RWPE2 (cell line): ENCODE measurements at regions not wholly inside any gene's neighbourhood (a gene's known extent, or its start where the extent isn't known, plus 50 kb on each side); places are given as distances from the start of the nearest gene placed in this dataset.
A peak's percentile ranks its signal among the peaks of the same experiment; 100 is the strongest.

ENCODE experiments used
- ATAC-seq: fragments of 200-7000 bp; cut with Tn5 transposase; 3 replicates; pipeline ENCODE4 v1.9.1; 2021; ENCODE audit warnings: low read depth
- DNase-seq: peaks from one replicate; pipeline ENCODE4 v3.0.0-alpha.2; 2020; ENCODE audit warnings: low spot score
- H3K27ac ChIP-seq: fragments of 450-650 bp; 2 replicates; pipeline ENCODE4 v1.5.1; 2017; ENCODE audit warnings: mild to moderate bottlenecking; ENCODE audit not compliant: poor library complexity, severe bottlenecking
- H3K27me3 ChIP-seq: fragments of 250-450 bp; sonication (Bioruptor Pico); 2 replicates; pipeline ENCODE4 v1.5.1; 2021; ENCODE audit warnings: mild to moderate bottlenecking, moderate library complexity; ENCODE audit not compliant: insufficient read depth, poor library complexity, severe bottlenecking
- H3K36me3 ChIP-seq: fragments of 250-450 bp; sonication (Bioruptor Pico); 2 replicates; pipeline ENCODE4 v1.5.1; 2020; ENCODE audit warnings: low read depth, mild to moderate bottlenecking, moderate library complexity
- H3K4me1 ChIP-seq: fragments of 250-450 bp; sonication (Bioruptor Pico); 2 replicates; pipeline ENCODE4 v1.5.1; 2021; ENCODE audit warnings: mild to moderate bottlenecking, moderate library complexity; ENCODE audit not compliant: insufficient read depth, poor library complexity, severe bottlenecking
- H3K4me3 ChIP-seq: fragments of 250-450 bp; sonication (Bioruptor Pico); 2 replicates; pipeline ENCODE4 v1.5.1; 2021; ENCODE audit warnings: mild to moderate bottlenecking, moderate library complexity; ENCODE audit not compliant: severe bottlenecking
- H3K9me3 ChIP-seq: fragments of 250-450 bp; sonication (Bioruptor Pico); 2 replicates; pipeline ENCODE4 v1.5.1; 2021; ENCODE audit warnings: mild to moderate bottlenecking, moderate library complexity; ENCODE audit not compliant: severe bottlenecking
- CTCF ChIP-seq: fragments of 450-650 bp; IDR thresholded peaks from one replicate; pipeline ENCODE4 v1.5.1; 2017; ENCODE audit warnings: mild to moderate bottlenecking, moderate library complexity; ENCODE audit not compliant: poor library complexity, severe bottlenecking

- H3K4me3 ChIP-seq: no peak overlapping the region
- DNase-seq: peak; percentile 99
- H3K27ac ChIP-seq: peak overlapping the region; percentile 48
- no peaks in the 10 kb centered on the region for H3K9me3 ChIP-seq
- H3K4me1 ChIP-seq: peaks cover 20% of the 10 kb centered on the region
- H3K36me3 ChIP-seq: no peaks in the 10 kb centered on the region
- H3K27me3 ChIP-seq: no peaks in the 10 kb centered on the region
- peak; percentile 97 for ATAC-seq
- no peak for TF ChIP-seq CTCF
Observed at GRCh38 chr5:135651156-135651555, 72.4 kb upstream of the CXCL14 start.

- no peak for DNase-seq
- H3K27ac ChIP-seq: peak overlapping the region; percentile 48
- TF ChIP-seq CTCF: no peak
Observed at GRCh38 chr5:135650081-135650480, 71.3 kb upstream of the CXCL14 start.

GRCh38 chr5:135649435-135649834 is 70.6 kb upstream of the CXCL14 start:
- Histone ChIP-seq H3K27me3 (no peaks in the 10 kb centered on the region), H3K4me1 (peaks cover 20% of the 10 kb centered on the region), H3K36me3 (no peaks in the 10 kb centered on the region), H3K9me3 (no peaks in the 10 kb centered on the region), H3K4me3 (no peak overlapping the region), H3K27ac (peak overlapping the region; percentile 48)
- ATAC-seq (no peak), DNase-seq (no peak)
- TF ChIP-seq CTCF: no peak

More at GRCh38 chr5:135650081-135650480, 71.3 kb upstream of the CXCL14 start:
- H3K4me1 ChIP-seq: peaks cover 20% of the 10 kb centered on the region
- no peak overlapping the region for H3K4me3 ChIP-seq
- no peaks in the 10 kb centered on the region for H3K36me3 ChIP-seq
- peak; percentile 14; the same call in 2 of the 3 replicates for ATAC-seq
- H3K27me3 ChIP-seq: no peaks in the 10 kb centered on the region
- no peaks in the 10 kb centered on the region for H3K9me3 ChIP-seq

- no peak for ATAC-seq
- DNase-seq: no peak
- no peak for TF ChIP-seq CTCF
- Histone ChIP-seq H3K4me3 (no peak overlapping the region), H3K36me3 (no peaks in the 10 kb centered on the region), H3K27me3 (no peaks in the 10 kb centered on the region), H3K4me1 (peaks cover 20% of the 10 kb centered on the region), H3K27ac (no peak overlapping the region), H3K9me3 (no peaks in the 10 kb centered on the region)
Observed at GRCh38 chr5:135648116-135648515, 69.3 kb upstream of the CXCL14 start.

GRCh38 chr5:135645336-135646180 is 66.8 kb upstream of the CXCL14 start:
- Histone ChIP-seq H3K36me3 (no peaks in the 10 kb centered on the region), H3K4me3 (no peak overlapping the region), H3K4me1 (peaks cover 5% of the 10 kb centered on the region), H3K27ac (no peak overlapping the region), H3K27me3 (peaks cover 4% of the 10 kb centered on the region), H3K9me3 (no peaks in the 10 kb centered on the region)
- no peak for TF ChIP-seq CTCF
- DNase-seq: no peak
- ATAC-seq: no peak
